ENCODE measurements at regions not wholly inside any gene's neighbourhood (a gene's known extent, or its start where the extent isn't known, plus 50 kb on each side); places are given as distances from the start of the nearest gene placed in this dataset.
"Not testable (repeated sequence)": the region's sequence is repeated elsewhere in the genome, so short reads cannot be mapped to it uniquely, and the experiment has no call there.

DNA sequence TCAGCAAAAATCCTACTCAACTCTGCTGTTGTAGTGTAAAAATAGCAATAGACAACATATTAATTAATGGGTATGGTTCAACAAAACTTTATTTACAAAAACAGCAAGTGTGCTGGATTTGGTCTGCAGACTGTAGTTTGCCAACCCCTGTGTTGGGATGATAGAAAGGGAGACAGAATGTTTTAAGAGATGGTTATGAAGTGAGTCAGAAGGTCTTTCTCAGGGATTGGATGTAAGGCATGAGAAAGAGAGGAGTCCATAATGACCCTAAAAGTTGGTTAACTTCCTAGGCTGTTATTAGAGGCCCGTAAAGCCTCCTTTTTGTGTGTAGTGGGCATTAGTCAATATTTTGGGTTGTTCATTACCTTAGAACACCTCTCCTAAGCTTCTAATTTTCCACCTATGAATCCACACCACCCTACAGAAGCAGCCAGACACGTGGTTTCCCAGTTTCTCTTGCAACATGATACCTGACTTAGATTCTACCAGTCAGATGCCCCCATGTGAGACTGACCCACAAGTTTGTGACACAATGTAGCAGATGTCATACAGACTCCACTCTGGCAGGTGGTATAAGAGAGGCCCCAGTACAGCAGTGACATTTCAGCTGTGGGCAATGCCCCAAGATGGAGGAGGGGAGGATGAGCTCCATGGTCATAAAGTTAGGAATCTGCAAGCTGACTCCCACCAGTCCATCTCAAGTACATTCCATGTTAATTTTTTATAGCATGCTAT lies 1015.6 kb downstream of the KCNMA1 start:
- intact Hi-C loops (cut with DNase I), result no loop called here

DNA sequence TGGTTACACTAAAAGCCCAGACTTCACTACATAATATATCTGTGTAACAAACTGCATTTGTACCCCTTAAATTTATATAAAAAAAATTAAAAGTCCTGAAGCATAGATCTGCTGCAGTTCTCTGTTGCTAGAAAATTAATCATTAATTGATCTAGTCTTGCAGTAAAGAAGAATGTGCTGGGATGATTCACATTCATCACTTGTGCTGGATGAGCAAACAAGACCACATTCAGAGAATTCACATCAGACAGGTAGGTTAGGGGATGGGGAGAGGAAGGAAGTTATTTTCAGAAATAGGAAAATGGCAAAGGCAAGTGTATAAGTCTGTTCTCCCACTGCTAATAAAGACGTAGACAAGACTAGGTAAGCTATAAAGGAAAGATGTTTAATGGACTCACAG lies 1019.0 kb downstream of the KCNMA1 start:
- no peak for DNase-seq
- intact Hi-C loops (cut with DNase I), result no loop called here

More for the DNA sequence above, 1015.6 kb downstream of the KCNMA1 start:
- DNase-seq, result no peak

DNA sequence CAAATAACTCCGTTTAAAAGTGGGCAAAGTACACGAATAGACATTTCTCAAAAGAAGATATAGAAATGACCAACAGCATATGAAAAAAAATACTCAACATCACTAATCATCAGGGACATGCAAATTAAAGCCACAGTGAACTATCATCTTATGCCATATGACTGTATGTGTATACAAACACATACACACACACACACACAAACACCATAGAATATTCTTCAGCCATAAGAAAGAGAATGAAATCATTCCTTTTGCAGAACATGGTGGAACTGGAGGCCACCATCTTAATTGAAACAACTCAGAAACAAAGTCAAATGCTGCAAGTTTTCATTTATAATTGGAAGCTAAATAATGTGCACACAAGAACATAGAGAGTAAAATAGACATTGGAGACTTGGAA lies 1019.4 kb downstream of the KCNMA1 start:
- intact Hi-C loops (cut with DNase I), result no loop called here
- no peak for DNase-seq

DNA sequence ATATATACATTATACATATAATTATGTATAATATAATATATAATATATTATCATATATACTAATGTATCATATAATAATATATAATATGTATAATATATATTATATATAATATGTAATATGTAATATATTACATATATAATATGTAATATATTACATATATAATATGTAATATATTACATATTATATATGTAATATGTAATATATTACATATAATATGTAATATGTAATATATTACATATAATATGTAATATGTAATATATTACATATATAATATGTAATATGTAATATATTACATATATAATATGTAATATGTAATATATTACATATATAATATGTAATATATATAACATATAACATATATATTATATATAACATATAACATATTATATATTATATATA lies 1020.9 kb downstream of the KCNMA1 start:
- intact Hi-C loops (cut with DNase I); DNase-seq: not testable (repeated sequence)

DNA sequence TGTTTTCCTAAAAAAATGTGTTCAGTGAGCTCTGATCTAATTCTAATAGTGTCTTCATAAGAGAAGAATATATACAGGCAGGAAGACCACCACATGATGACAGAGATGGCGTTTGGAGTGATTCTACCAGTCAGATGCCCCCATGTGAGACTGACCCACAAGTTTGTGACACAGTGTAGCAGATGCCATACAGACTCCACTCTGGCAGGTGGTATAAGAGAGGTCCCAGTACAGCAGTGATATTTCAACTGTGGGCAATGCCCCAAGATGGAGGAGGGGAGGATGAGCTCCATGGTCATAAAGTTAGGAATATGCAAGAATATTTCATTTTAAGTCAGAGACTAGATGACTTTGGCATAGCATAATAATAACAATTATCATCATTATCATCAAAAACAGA lies 1022.6 kb downstream of the KCNMA1 start:
- DNase-seq, result no peak
- intact Hi-C loops (cut with DNase I), result no loop called here

Data from posterior cingulate gyrus (tissue), 11 donors.